Nephron (organoid): ENCODE measurements at regions not wholly inside any gene's neighbourhood (a gene's known extent, or its start where the extent isn't known, plus 50 kb on each side); places are given as distances from the start of the nearest gene placed in this dataset.

Experiments used
- H3K27ac Mint-ChIP-seq, 3 experiments: 2 replicates each; pipeline ENCODE4 v1.8.0; 2020; ENCODE audit warnings: mixed read lengths in 3 of 3, mild to moderate bottlenecking in 2 of 3, moderate library complexity in 1 of 3
- H3K27me3 Mint-ChIP-seq: 2 replicates; pipeline ENCODE4 v1.8.0; 2021; ENCODE audit warnings: low read depth, mild to moderate bottlenecking, moderate library complexity, mixed read lengths
- H3K36me3 Mint-ChIP-seq: 2 replicates; pipeline ENCODE4 v1.8.0; 2020; ENCODE audit warnings: low read depth, mixed read lengths
- H3K4me1 Mint-ChIP-seq: 2 replicates; pipeline ENCODE4 v1.8.0; 2020; ENCODE audit warnings: mixed read lengths
- H3K4me3 Mint-ChIP-seq, 3 experiments: 2 replicates each; pipeline ENCODE4 v1.8.0; 2020; ENCODE audit warnings: mild to moderate bottlenecking in 3 of 3, mixed read lengths in 3 of 3, moderate library complexity in 2 of 3
- H3K9me3 Mint-ChIP-seq: 2 replicates; pipeline ENCODE4 v1.8.0; 2020; ENCODE audit warnings: mixed read lengths
- TF ChIP-seq, protein P1 (sequence below), 3 experiments: fragments of 200-600 bp; sonication (generic); IDR thresholded peaks; one replicate each; pipeline ENCODE4 v1.5.0; 2021; ENCODE audit warnings: antibody characterized with exemption in 3 of 3; ENCODE audit not compliant: unreplicated experiment in 3 of 3

DNA sequence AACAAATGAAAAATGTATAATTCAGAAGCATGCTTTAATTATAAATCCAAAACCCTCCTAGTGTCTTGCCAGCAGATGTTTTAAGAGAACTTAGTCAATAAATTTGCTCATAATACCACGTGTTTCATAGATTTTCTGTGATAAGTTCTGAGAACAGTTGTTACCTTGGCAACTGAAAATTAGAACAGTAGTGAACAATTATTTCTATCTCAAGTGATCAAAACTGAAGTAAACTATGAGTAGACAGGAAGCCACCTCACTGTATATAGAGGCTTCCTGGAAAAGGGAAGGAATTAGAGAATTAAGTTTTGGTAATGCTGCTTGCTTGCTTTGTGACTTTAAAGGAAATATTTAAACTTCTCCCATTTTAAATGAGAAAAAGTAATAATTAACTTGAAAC, 266.0 kb upstream of the ANO3 start:
- Mint-ChIP-seq H3K27ac (no peak overlapping the region), H3K4me3 (no peak overlapping the region), H3K27me3 (peaks cover 3% of the 10 kb centered on the region), H3K36me3 (no peaks in the 10 kb centered on the region), H3K4me1 (peaks cover 9% of the 10 kb centered on the region), H3K9me3 (no peaks in the 10 kb centered on the region)
- TF ChIP-seq, protein P1, sequence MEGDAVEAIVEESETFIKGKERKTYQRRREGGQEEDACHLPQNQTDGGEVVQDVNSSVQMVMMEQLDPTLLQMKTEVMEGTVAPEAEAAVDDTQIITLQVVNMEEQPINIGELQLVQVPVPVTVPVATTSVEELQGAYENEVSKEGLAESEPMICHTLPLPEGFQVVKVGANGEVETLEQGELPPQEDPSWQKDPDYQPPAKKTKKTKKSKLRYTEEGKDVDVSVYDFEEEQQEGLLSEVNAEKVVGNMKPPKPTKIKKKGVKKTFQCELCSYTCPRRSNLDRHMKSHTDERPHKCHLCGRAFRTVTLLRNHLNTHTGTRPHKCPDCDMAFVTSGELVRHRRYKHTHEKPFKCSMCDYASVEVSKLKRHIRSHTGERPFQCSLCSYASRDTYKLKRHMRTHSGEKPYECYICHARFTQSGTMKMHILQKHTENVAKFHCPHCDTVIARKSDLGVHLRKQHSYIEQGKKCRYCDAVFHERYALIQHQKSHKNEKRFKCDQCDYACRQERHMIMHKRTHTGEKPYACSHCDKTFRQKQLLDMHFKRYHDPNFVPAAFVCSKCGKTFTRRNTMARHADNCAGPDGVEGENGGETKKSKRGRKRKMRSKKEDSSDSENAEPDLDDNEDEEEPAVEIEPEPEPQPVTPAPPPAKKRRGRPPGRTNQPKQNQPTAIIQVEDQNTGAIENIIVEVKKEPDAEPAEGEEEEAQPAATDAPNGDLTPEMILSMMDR (IDR thresholded peaks at IDR 0.05; ENCODE audit: unreplicated experiment in 3 of 3) = no peak

DNA sequence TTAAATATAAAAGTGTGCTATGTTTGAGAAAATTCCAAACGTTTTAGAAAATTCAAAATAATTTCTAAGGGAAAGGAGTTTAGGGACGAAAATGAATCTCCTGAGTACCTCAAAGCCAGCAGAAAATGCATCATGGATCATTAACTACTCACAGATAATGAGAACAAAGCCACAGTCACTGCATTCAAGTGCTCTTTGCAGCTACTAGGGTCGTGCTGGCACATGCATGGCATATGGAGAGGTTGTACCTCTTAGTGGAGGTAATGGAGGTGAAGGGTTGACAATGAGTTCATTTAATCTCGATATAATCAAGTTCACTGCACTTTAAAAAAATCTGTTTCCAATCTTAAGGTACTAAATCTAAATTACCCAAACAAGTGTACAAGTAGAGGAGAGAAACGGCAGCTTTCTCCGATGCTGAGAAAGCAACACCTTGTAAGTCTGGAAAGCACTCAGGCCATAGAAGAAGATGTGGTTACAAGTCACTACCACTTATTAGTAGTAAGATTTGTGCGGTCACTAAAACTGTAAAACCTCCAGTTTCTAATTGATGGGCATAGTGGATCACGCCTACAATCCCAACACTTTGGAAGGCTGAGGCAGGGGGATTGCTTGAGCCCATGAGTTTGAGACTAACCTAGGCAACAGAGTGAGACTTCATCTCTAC, 261.1 kb upstream of the ANO3 start:
- no peaks in the 10 kb centered on the region for H3K36me3 Mint-ChIP-seq
- no peak overlapping the region for H3K4me3 Mint-ChIP-seq
- TF ChIP-seq, protein P1 (IDR thresholded peaks at IDR 0.05; ENCODE audit: unreplicated experiment in 3 of 3) = no peak
- peaks cover 25% of the 10 kb centered on the region for H3K4me1 Mint-ChIP-seq
- H3K9me3 Mint-ChIP-seq = no peaks in the 10 kb centered on the region
- peaks cover 3% of the 10 kb centered on the region for H3K27me3 Mint-ChIP-seq
- peak overlapping the region in 2 of 3 experiments; percentile 23 to 31 for H3K27ac Mint-ChIP-seq

DNA sequence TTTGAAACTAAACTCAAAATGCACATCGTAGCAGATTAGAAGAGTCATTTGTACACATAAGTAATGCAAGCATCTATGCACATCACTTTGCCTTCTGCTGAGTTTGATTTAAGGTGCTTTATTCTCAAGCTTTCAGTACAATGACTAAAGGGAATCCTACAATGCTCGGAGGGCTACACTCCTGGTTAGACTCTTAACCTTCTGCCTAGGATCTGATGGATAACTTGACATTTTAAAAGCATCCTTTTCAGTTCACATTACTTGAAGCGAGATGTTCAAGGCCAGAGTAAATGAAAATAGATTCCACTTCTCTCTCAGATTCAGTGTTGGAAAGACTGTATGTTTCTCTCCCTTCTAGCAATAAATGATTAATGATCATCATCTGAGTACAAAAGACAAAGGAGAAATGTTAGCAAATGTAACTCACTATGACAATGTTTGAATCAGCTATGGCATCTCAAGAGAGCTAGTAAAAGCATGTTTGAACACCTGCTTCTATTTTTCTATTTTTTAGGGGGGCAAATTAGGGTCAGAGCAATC, 259.2 kb upstream of the ANO3 start:
- Mint-ChIP-seq H3K27ac (peak overlapping the region; percentile 14 to 71 (median 30)), H3K4me3 (no peak overlapping the region), H3K4me1 (peaks cover 25% of the 10 kb centered on the region), H3K27me3 (no peaks in the 10 kb centered on the region), H3K36me3 (no peaks in the 10 kb centered on the region), H3K9me3 (no peaks in the 10 kb centered on the region)
- TF ChIP-seq, protein P1 (IDR thresholded peaks at IDR 0.05; ENCODE audit: unreplicated experiment in 3 of 3) = no peak

DNA sequence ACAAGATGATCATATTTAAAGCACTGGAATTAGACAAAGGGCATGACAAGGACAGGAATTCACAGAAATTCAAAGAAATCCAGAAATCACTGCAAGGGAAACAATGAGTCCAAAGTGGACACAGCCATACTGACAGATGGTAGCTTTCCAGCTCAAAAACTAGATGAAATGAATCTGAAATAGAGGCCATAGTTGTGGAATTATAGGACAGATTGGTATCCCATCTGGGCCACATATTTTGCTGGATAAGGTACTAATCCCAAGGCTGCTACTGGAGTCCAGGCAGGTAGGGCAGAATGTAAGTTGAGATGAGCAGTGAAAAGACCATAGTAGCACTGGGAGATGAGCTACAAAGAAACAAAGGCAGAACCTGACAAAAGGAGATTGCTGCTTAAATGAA, 258.3 kb upstream of the ANO3 start:
- no peaks in the 10 kb centered on the region for H3K9me3 Mint-ChIP-seq
- H3K27me3 Mint-ChIP-seq = no peaks in the 10 kb centered on the region
- H3K4me3 Mint-ChIP-seq = no peak overlapping the region
- TF ChIP-seq, protein P1 (IDR thresholded peaks at IDR 0.05; ENCODE audit: unreplicated experiment in 3 of 3) = no peak
- no peaks in the 10 kb centered on the region for H3K36me3 Mint-ChIP-seq
- H3K27ac Mint-ChIP-seq = peak overlapping the region; percentile 30 to 75 (median 71)
- peaks cover 25% of the 10 kb centered on the region for H3K4me1 Mint-ChIP-seq

DNA sequence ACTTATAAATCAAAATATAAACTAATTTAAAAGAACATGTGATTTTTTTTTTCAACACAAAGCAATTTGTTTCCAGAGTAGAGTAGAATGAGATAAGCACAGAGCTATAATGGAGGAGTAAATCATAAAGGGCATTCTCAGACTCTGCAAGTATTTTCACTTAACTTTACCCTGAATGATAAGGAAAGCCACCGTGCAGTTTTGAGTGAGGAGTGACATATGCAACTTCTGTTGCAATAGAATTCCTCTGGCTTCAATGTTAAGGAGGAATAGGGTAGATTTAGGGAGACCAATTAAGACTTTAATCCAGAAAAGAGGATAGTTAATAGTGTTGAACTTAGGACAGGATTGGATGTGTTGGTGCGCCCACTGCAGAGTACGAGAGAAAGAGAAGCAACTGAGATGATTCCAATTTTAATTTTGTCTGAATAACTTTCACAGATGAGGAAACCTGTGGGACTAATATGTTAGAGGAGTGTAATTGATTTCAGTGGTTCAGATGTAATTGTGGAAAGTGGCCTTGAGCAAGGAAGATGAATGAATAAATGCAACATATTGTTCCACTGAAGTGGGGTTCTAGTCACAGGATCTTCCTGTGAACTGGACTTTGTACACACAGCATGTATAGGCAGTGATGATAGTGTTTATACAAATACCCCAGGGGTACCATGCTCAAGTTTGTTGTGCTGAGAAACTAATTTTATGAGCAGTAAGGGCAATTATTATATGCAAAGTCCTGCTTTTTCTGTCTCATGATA, 255.5 kb upstream of the ANO3 start:
- Mint-ChIP-seq H3K27me3 (no peaks in the 10 kb centered on the region), H3K27ac (peak overlapping the region in 1 of 3 experiments; percentile 0), H3K4me1 (peaks cover 24% of the 10 kb centered on the region), H3K36me3 (no peaks in the 10 kb centered on the region), H3K9me3 (no peaks in the 10 kb centered on the region), H3K4me3 (no peak overlapping the region)
- TF ChIP-seq, protein P1 (IDR thresholded peaks at IDR 0.05; ENCODE audit: unreplicated experiment in 3 of 3) = no peak
